T47D (cell line): ENCODE measurements at regions not wholly inside any gene's neighbourhood (a gene's known extent, or its start where the extent isn't known, plus 50 kb on each side); places are given as distances from the start of the nearest gene placed in this dataset.
"Not testable (repeated sequence)": the region's sequence is repeated elsewhere in the genome, so short reads cannot be mapped to it uniquely, and the experiment has no call there.

Experiments used
- DNase-seq, 2 experiments: peaks; one replicate each; pipeline versions ENCODE4 v3.0.0 to v3.0.0-alpha.2; 2011 to 2012; ENCODE audit warnings: low read depth in 1 of 2, low spot score in 1 of 2
- JUND ChIP-seq: IDR thresholded peaks from 2 replicates; pipeline ENCODE4 v1.6.1; 2012; ENCODE audit warnings: low read depth
- in situ Hi-C: cut with HindIII; loops from 2 replicates; pipeline ENCODE4 v1.10.0; 2016; ENCODE audit warnings: low sequenced_read_pairs, low pct_unique_long_range_greater_than_20kb

GRCh38 chr1:73744985-73745384 is 453.0 kb downstream of the LRRIQ3 start:
- DNase-seq, result no peak
- in situ Hi-C loops, result no loop called here
- TF ChIP-seq JUND, result no peak

DNA sequence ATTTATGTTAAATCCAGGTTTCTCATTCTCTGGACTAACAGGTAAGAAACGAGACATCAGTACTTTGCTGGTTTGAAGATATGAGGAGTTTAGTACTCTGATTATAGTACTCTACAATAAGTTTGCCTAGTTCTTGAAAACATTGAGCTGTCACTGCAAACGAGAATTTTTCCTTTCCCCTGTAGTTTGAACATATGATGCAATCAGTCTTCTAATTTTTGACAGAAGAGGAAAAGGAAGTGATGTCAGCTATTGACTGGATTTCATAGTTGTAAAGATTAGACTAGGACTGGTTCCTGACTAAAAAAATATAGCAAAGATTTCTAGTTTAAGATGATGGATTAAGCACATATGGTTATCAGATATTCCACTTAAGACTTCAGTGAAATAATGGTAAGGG is 461.9 kb downstream of the LRRIQ3 start:
- in situ Hi-C loops, result no loop called here
- TF ChIP-seq JUND, result no peak
- no peak for DNase-seq

DNA sequence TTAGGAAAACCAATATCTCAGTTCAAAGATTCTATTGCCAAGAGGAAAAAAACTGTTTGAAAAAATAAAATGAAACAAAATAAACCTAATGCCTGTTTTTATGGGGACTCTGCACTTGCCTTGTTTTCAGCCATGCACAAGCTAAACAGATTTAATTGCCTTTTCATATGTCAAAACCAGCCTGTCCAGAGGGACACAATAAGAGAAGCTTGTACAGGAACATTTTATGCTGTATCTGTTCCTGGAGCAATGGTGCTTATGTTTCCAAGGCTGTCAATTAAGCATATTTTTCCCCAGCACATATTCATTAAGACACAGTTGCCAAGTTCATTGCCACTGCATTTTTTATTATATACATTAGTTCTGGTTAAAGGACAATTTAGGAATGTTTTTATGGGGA is 470.9 kb downstream of the LRRIQ3 start:
- in situ Hi-C loops, result no loop called here
- no peak for TF ChIP-seq JUND
- no peak for DNase-seq

- TF ChIP-seq JUND, result no peak
- DNase-seq, result no peak
- in situ Hi-C loops, result no loop called here
Observed at GRCh38 chr1:73722055-73722454, 475.9 kb downstream of the LRRIQ3 start.

DNA sequence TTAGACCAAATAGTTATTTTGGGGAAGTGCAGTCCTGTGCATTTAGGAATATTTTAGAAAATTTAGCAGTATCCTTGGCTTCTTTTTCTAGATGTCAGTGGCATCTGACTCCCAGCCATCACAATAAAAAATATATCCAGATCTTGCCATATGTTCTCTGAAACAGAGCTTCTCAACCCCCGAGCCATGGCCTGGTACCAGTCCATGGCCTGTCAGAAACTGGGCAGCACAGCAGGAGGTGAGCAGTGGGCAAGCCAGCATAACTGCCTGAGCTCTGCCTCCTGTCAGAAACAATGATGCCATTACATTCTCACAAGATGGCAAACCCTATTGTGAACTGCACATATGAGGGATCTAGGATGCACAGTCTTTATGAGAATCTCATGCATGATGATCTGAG is 480.0 kb downstream of the LRRIQ3 start:
- no peak for TF ChIP-seq JUND
- DNase-seq, result no peak
- in situ Hi-C loops, result no loop called here

DNA sequence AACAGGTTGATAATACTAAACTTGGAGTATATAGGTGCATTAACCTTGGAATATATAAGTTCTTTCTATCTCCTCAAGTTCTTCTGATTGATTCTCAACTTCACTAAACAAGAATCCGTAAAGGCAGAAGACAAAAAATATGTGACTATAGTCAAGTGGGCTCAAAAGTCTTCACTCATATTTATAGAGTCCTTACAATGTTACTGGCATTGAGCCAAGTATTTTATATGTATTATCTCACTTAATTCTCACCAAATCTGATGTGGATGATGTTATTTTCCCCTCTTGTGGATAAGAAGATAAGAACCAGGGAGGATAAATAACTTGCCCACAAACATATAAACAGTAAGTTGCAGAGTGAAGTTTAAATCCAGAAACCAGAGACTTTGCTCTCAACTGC is 486.9 kb downstream of the LRRIQ3 start:
- TF ChIP-seq JUND, result no peak
- in situ Hi-C loops, result no loop called here
- no peak for DNase-seq

DNA sequence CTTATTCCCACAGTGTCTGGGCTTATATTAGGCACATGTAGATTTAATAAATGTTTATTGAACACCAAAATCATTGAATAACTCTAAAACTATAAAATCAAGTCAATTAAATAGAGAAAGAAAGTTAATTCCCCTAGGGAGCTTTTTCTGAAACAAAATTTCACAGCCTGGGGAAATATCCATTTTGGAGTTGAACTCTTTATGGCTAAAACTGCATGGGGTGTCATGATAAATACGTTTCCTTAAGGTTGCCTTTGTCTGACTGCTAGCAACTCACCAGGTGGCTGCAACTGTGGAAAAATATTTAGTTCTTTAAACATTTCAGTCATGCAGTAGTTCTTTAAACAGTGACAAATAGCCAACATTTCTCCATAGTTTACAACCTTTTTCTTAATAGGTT is 496.1 kb downstream of the LRRIQ3 start:
- no peak for DNase-seq
- in situ Hi-C loops, result no loop called here
- no peak for TF ChIP-seq JUND

GRCh38 chr1:73676186-73676585 is 521.8 kb downstream of the LRRIQ3 start:
- DNase-seq, result no peak
- in situ Hi-C loops, result no loop called here
- TF ChIP-seq JUND, result no peak

- peak; percentile 1 to 28 for DNase-seq
- no peak for TF ChIP-seq JUND
- in situ Hi-C loops, result no loop called here
Observed at GRCh38 chr1:73674945-73675561, 522.9 kb downstream of the LRRIQ3 start.

DNA sequence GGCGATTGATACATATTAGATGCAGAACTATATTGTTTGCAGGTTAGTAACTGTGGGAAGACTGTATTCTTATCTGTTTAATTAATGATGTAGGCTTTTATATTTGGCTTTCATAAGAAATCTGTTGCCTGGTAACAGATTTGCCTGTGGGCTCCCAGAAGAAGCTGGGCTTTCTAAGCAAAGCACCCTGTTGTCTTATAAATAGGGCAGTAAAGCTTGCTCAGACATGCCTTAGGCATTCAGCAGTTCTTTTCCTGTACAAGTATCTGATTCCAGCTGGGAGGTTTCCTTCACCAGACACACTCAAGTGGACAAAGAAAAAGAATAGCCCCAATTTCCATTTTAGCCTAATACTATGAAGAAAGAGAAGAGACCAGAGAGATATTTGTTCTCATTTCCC is 524.0 kb downstream of the LRRIQ3 start:
- no peak for DNase-seq
- TF ChIP-seq JUND, result no peak
- in situ Hi-C loops, result no loop called here

- TF ChIP-seq JUND, result no peak
- in situ Hi-C loops, result no loop called here
- DNase-seq, result no peak
Observed at GRCh38 chr1:73671530-73671929, 526.4 kb downstream of the LRRIQ3 start.

- in situ Hi-C loops, DNase-seq: not testable (repeated sequence)
Observed at GRCh38 chr1:73667959-73668358, 530.0 kb downstream of the LRRIQ3 start.

DNA sequence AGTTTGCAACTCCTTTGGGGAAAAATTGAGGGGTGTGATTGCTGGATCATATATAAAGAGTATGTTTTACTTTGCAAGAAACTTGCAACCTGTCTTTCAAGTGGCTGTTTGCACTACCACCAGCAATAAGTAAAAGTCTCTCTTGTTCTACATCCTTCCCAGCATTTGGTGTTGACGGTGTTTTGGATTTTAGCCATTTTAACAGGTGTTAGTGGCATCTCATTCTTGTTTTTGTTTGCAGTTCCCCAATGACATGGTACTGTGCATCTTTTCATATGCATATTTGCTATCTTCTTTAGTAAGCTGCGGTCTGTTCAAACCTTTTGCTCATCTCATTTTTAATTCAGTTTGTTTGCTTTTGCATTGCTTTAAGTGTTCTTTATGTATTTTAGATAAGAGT is 535.5 kb downstream of the LRRIQ3 start:
- DNase-seq, result no peak
- in situ Hi-C loops, result no loop called here
- no peak for TF ChIP-seq JUND

DNA sequence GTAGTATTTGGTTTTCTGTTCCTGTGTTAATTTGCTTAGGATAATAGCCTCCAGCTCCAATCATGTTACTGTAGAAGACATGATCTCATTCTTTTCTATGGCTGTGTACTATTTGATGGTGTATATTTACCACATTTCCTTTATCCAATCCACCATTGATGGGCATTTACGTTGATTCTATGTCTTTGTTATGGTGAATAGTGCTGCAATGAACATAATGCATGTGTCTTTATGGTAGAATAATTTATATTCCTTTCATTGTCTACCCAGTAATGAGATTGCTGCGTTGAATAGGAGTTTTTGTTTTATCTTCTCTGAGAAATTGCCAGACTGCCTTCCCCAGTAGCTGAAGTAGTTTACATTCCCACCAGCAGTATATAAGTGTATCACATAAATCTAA is 538.8 kb downstream of the LRRIQ3 start:
- no peak for TF ChIP-seq JUND
- in situ Hi-C loops, result no loop called here
- DNase-seq, result no peak

- in situ Hi-C loops, result no loop called here
- DNase-seq, result no peak
Observed at GRCh38 chr1:73654714-73655113, 543.3 kb downstream of the LRRIQ3 start.

More at GRCh38 chr1:73654714-73655113, 543.3 kb downstream of the LRRIQ3 start:
- no peak for TF ChIP-seq JUND
